Nephron (organoid): ENCODE measurements at regions not wholly inside any gene's neighbourhood (a gene's known extent, or its start where the extent isn't known, plus 50 kb on each side); places are given as distances from the start of the nearest gene placed in this dataset.

Experiments
- H3K27ac Mint-ChIP-seq, 3 experiments: 2 replicates each; pipeline ENCODE4 v1.8.0; 2020; ENCODE audit warnings: mixed read lengths in 3 of 3, mild to moderate bottlenecking in 2 of 3, moderate library complexity in 1 of 3
- H3K27me3 Mint-ChIP-seq: 2 replicates; pipeline ENCODE4 v1.8.0; 2021; ENCODE audit warnings: low read depth, mild to moderate bottlenecking, moderate library complexity, mixed read lengths
- H3K36me3 Mint-ChIP-seq: 2 replicates; pipeline ENCODE4 v1.8.0; 2020; ENCODE audit warnings: low read depth, mixed read lengths
- H3K4me1 Mint-ChIP-seq: 2 replicates; pipeline ENCODE4 v1.8.0; 2020; ENCODE audit warnings: mixed read lengths
- H3K4me3 Mint-ChIP-seq, 3 experiments: 2 replicates each; pipeline ENCODE4 v1.8.0; 2020; ENCODE audit warnings: mild to moderate bottlenecking in 3 of 3, mixed read lengths in 3 of 3, moderate library complexity in 2 of 3
- H3K9me3 Mint-ChIP-seq: 2 replicates; pipeline ENCODE4 v1.8.0; 2020; ENCODE audit warnings: mixed read lengths
- TF ChIP-seq, protein P1 (sequence below), 3 experiments: fragments of 200-600 bp; sonication (generic); IDR thresholded peaks; one replicate each; pipeline ENCODE4 v1.5.0; 2021; ENCODE audit warnings: antibody characterized with exemption in 3 of 3; ENCODE audit not compliant: unreplicated experiment in 3 of 3

GRCh38 chr10:6783471-6783870 lies 203.4 kb upstream of the PRKCQ start:
- no peaks in the 10 kb centered on the region for H3K27me3 Mint-ChIP-seq
- H3K36me3 Mint-ChIP-seq = no peaks in the 10 kb centered on the region
- no peaks in the 10 kb centered on the region for H3K4me1 Mint-ChIP-seq
- H3K4me3 Mint-ChIP-seq = no peak overlapping the region
- TF ChIP-seq, protein P1, sequence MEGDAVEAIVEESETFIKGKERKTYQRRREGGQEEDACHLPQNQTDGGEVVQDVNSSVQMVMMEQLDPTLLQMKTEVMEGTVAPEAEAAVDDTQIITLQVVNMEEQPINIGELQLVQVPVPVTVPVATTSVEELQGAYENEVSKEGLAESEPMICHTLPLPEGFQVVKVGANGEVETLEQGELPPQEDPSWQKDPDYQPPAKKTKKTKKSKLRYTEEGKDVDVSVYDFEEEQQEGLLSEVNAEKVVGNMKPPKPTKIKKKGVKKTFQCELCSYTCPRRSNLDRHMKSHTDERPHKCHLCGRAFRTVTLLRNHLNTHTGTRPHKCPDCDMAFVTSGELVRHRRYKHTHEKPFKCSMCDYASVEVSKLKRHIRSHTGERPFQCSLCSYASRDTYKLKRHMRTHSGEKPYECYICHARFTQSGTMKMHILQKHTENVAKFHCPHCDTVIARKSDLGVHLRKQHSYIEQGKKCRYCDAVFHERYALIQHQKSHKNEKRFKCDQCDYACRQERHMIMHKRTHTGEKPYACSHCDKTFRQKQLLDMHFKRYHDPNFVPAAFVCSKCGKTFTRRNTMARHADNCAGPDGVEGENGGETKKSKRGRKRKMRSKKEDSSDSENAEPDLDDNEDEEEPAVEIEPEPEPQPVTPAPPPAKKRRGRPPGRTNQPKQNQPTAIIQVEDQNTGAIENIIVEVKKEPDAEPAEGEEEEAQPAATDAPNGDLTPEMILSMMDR (IDR thresholded peaks at IDR 0.05; ENCODE audit: unreplicated experiment in 3 of 3) = no peak
- H3K27ac Mint-ChIP-seq = no peak overlapping the region
- H3K9me3 Mint-ChIP-seq = no peaks in the 10 kb centered on the region

- Mint-ChIP-seq H3K27me3 (peaks cover 8% of the 10 kb centered on the region), H3K27ac (no peak overlapping the region), H3K4me1 (no peaks in the 10 kb centered on the region), H3K36me3 (no peaks in the 10 kb centered on the region), H3K4me3 (no peak overlapping the region), H3K9me3 (no peaks in the 10 kb centered on the region)
- TF ChIP-seq, protein P1 (IDR thresholded peaks at IDR 0.05; ENCODE audit: unreplicated experiment in 3 of 3) = no peak
These were observed 202.3 kb upstream of the PRKCQ start for GRCh38 chr10:6782378-6782777.

DNA sequence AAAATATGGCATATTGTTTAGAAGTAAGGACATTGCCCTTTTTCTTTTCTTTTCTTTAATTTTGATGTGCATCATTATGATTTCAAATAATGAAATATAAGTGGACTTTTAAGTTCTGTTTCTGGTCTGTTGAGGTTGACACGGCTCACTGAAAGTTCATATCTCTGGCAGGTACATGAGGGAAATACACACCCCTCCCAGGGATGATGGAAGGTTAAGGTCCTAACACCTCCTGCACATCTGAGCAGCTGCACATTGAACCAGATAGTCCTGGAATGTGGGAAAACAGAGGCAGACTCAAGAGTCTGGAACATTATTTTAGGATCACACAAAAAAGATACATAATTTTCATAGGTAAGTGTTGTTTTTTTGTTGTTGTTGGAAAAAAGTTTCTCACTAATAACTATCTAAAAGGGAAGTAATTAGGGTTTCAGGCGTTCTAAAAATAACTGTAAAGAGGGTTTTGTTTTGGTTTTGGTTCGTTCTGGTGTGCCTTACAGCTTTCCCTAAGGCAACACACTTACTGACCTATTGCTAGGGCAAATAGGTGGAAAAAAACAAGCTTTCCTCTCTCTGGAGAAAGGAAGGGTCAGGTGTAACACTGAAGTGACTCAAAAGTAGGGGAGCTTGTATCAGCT lies 201.2 kb upstream of the PRKCQ start:
- TF ChIP-seq, protein P1 (IDR thresholded peaks at IDR 0.05; ENCODE audit: unreplicated experiment in 3 of 3) = no peak
- Mint-ChIP-seq H3K9me3 (no peaks in the 10 kb centered on the region), H3K27ac (no peak overlapping the region), H3K36me3 (no peaks in the 10 kb centered on the region), H3K27me3 (peaks cover 8% of the 10 kb centered on the region), H3K4me3 (no peak overlapping the region), H3K4me1 (no peaks in the 10 kb centered on the region)

- Mint-ChIP-seq H3K4me3 (no peak overlapping the region), H3K27ac (no peak overlapping the region), H3K36me3 (no peaks in the 10 kb centered on the region), H3K4me1 (no peaks in the 10 kb centered on the region), H3K9me3 (no peaks in the 10 kb centered on the region), H3K27me3 (peaks cover 8% of the 10 kb centered on the region)
- TF ChIP-seq, protein P1 (IDR thresholded peaks at IDR 0.05; ENCODE audit: unreplicated experiment in 3 of 3) = no peak
These were observed 200.1 kb upstream of the PRKCQ start for GRCh38 chr10:6780008-6780677.

GRCh38 chr10:6778992-6779701 lies 199.1 kb upstream of the PRKCQ start:
- H3K36me3 Mint-ChIP-seq = no peaks in the 10 kb centered on the region
- H3K9me3 Mint-ChIP-seq = no peaks in the 10 kb centered on the region
- no peak overlapping the region for H3K4me3 Mint-ChIP-seq
- H3K27ac Mint-ChIP-seq = no peak overlapping the region
- TF ChIP-seq, protein P1 (IDR thresholded peaks at IDR 0.05; ENCODE audit: unreplicated experiment in 3 of 3) = no peak
- peaks cover 8% of the 10 kb centered on the region for H3K27me3 Mint-ChIP-seq
- no peaks in the 10 kb centered on the region for H3K4me1 Mint-ChIP-seq
